ENCODE measurements at regions not wholly inside any gene's neighbourhood (a gene's known extent, or its start where the extent isn't known, plus 50 kb on each side); places are given as distances from the start of the nearest gene placed in this dataset.

DNA sequence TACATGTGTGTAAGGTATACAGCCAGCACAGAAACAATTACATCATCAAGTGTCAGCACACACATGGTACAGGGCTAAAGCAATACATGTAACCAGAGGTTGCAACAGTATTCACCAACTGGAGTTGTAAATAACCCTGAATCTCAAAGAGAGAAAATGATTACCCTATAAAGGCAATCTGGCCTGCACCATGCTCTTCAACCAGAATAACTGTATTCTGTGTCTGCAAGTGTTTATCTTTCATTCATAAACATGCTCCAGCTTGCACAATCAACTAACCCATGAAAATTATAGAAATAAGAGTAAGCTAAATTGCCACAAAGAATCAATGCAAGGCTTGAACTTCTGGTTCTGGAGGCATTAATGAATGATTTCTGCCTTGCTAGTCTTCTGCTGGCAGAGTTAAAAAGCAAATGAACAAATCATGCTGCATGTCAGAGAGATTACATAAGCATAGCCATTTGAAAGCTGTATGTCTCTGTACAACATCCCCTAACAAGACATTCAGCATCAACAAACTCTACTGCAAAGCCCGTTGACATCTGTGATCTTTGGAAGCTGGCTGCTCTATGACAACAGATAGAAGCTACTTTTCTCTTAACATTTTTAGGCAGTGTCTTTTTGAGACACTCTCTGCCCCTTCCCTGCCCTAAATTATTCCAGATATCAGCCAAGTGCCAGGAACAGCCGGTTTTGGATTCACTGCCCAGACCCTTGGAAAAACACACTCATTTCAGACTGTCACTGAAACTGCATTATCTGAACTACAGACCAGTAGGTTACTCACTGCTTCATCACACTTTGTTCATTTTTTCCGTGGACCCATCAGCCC, 871.0 kb downstream of the OTOL1 start:
- no peak for DNase-seq
- no peaks in the 10 kb centered on the region for H3K4me1 Mint-ChIP-seq
- WGBS (ENCODE audit: insufficient coverage) = 64% methylated on average over 2 of the region's 3 CpGs

DNA sequence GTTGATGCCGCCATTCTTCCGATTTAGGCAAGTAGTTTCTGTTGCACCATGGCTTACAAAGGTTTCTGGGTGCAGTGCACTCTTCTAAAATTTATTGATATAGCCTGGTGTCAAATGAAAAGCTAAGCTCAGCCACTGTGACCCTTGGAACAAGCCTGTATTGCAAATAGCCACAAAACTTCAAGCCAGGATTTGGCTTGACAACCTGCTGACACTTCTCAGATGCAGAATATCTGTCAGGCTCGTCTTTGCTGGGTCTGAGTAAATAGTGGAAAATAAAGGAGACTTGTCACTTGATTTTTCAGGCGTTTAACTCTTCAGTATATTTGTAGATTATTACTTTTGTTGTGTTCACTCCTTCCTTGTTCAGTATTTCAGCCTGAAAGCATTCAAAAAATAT, 871.8 kb downstream of the OTOL1 start:
- H3K27me3 ChIP-seq (ENCODE audit: control insufficient read depth in 2 of 2, insufficient read depth in 2 of 2, low read length in 2 of 2) = no peaks in the 10 kb centered on the region
- H2AFZ ChIP-seq (ENCODE audit: insufficient read depth, low read depth, low read length, poor library complexity, severe bottlenecking) = no peak overlapping the region
- no peaks in the 10 kb centered on the region for H3K9me3 ChIP-seq (replicated peaks in 1 of 2; ENCODE audit: control insufficient read depth in 1 of 2, insufficient read depth in 1 of 2, low read length in 2 of 2)
- no peak overlapping the region for H3K27ac Mint-ChIP-seq
- H3K36me3 ChIP-seq (replicated peaks in 1 of 2; ENCODE audit: control insufficient read depth in 1 of 2, insufficient read depth in 2 of 2, low read length in 2 of 2) = no peaks in the 10 kb centered on the region
- no peak for DNase-seq
- H3K27ac ChIP-seq (ENCODE audit: low read depth in 1 of 2, low read length in 2 of 2) = no peak overlapping the region
- no peak overlapping the region for H3K4me3 ChIP-seq (replicated peaks in 1 of 3; ENCODE audit: low read depth in 2 of 3, low read length in 3 of 3)
- TF ChIP-seq CTCF (IDR thresholded peaks at IDR 0.05) = no peak
- no peak overlapping the region for H3K4me2 ChIP-seq (replicated peaks; ENCODE audit: extremely low read depth, low read length, poor library complexity, severe bottlenecking)
- intact Hi-C loops (cut with micrococcal nuclease) = no loop called here
- WGBS (ENCODE audit: insufficient coverage) = no CpG with 5 or more reads among the region's 4 CpGs
- no peaks in the 10 kb centered on the region for H3K79me2 ChIP-seq (ENCODE audit: insufficient read depth, low read length)
- no peaks in the 10 kb centered on the region for H3K36me3 Mint-ChIP-seq
- H3K27me3 Mint-ChIP-seq (ENCODE audit: low read depth in 3 of 3) = no peaks in the 10 kb centered on the region
- H4K20me1 ChIP-seq (ENCODE audit: insufficient read depth, low read length) = no peaks in the 10 kb centered on the region
- peaks cover 0 to 3% (median 0%) of the 10 kb centered on the region in 7 donors for H3K9me3 Mint-ChIP-seq
- no peak overlapping the region for H3K9ac ChIP-seq (ENCODE audit: insufficient read depth, low read length, poor library complexity, severe bottlenecking)
- H3K4me1 ChIP-seq (ENCODE audit: control insufficient read depth in 1 of 2, insufficient read depth in 2 of 2, low read length in 2 of 2) = no peaks in the 10 kb centered on the region
- no peak overlapping the region for H3K4me3 Mint-ChIP-seq
- H3K4me1 Mint-ChIP-seq = no peaks in the 10 kb centered on the region

More for the DNA sequence above, 871.0 kb downstream of the OTOL1 start:
- Mint-ChIP-seq H3K9me3 (no peaks in the 10 kb centered on the region), H3K4me3 (no peak overlapping the region), H3K36me3 (no peaks in the 10 kb centered on the region), H3K27me3 (ENCODE audit: low read depth in 3 of 3) (no peaks in the 10 kb centered on the region), H3K27ac (no peak overlapping the region)
- H3K9ac ChIP-seq (ENCODE audit: insufficient read depth, low read length, poor library complexity, severe bottlenecking) = no peak overlapping the region
- TF ChIP-seq CTCF (IDR thresholded peaks at IDR 0.05) = no peak
- no peak overlapping the region for H2AFZ ChIP-seq (ENCODE audit: insufficient read depth, low read depth, low read length, poor library complexity, severe bottlenecking)
- intact Hi-C loops (cut with micrococcal nuclease) = no loop called here
- no peaks in the 10 kb centered on the region for H3K9me3 ChIP-seq (replicated peaks in 1 of 2; ENCODE audit: control insufficient read depth in 1 of 2, insufficient read depth in 1 of 2, low read length in 2 of 2)
- H3K27me3 ChIP-seq (ENCODE audit: control insufficient read depth in 2 of 2, insufficient read depth in 2 of 2, low read length in 2 of 2) = no peaks in the 10 kb centered on the region
- H3K79me2 ChIP-seq (ENCODE audit: insufficient read depth, low read length) = no peaks in the 10 kb centered on the region
- no peaks in the 10 kb centered on the region for H3K4me1 ChIP-seq (ENCODE audit: control insufficient read depth in 1 of 2, insufficient read depth in 2 of 2, low read length in 2 of 2)
- no peaks in the 10 kb centered on the region for H4K20me1 ChIP-seq (ENCODE audit: insufficient read depth, low read length)
- H3K36me3 ChIP-seq (replicated peaks in 1 of 2; ENCODE audit: control insufficient read depth in 1 of 2, insufficient read depth in 2 of 2, low read length in 2 of 2) = no peaks in the 10 kb centered on the region
- H3K4me2 ChIP-seq (replicated peaks; ENCODE audit: extremely low read depth, low read length, poor library complexity, severe bottlenecking) = no peak overlapping the region
- no peak overlapping the region for H3K4me3 ChIP-seq (replicated peaks in 1 of 3; ENCODE audit: low read depth in 2 of 3, low read length in 3 of 3)
- no peak overlapping the region for H3K27ac ChIP-seq (ENCODE audit: low read depth in 1 of 2, low read length in 2 of 2)

Data from CD14-positive monocyte (primary cell).